IMR-90 (cell line): ENCODE measurements at regions not wholly inside any gene's neighbourhood (a gene's known extent, or its start where the extent isn't known, plus 50 kb on each side); places are given as distances from the start of the nearest gene placed in this dataset.

Experiments
- ATAC-seq: fragments of 200-7000 bp; cut with Tn5 transposase; 2 replicates; pipeline ENCODE4 v1.9.1; 2020; ENCODE audit warnings: low read depth, mild to moderate bottlenecking, moderate library complexity
- BruUV-seq: library from RNA; stranded (reverse); fragments of 400-500 nt; replicated peaks from 2 replicates; lab custom pipeline; 2021; lab: Mats Ljungman, UMichigan
- CTCF ChIA-PET: fragments of 300-600 bp; formaldehyde crosslinking; extraction: SDS; loops from one replicate; lab custom pipeline; 2021; ENCODE audit warnings: antibody characterized with exemption; lab: Yijun Ruan, JAX
- POLR2A ChIA-PET: fragments of 300-600 bp; sonication (Branson Sonifier 250); formaldehyde crosslinking; loops from one replicate; lab custom pipeline; 2022; ENCODE audit warnings: antibody characterized with exemption; ENCODE audit not compliant: unreplicated experiment; lab: Charles Lee
- DNase-seq: peaks from one replicate; pipeline ENCODE4 v3.0.0; 2013
- H2AFZ ChIP-seq: replicated peaks from 2 replicates; pipeline ENCODE3; 2013; ENCODE audit warnings: low read length, mild to moderate bottlenecking; ENCODE audit not compliant: poor library complexity
- H2AK5ac ChIP-seq: 2 replicates; pipeline ENCODE4 v1.6.1; 2013; ENCODE audit warnings: low read depth, low read length, inconsistent platforms
- H2AK9ac ChIP-seq: replicated peaks from 2 replicates; pipeline ENCODE3; 2013; ENCODE audit warnings: mild to moderate bottlenecking, low read depth, low read length, moderate library complexity; ENCODE audit not compliant: poor library complexity
- H2BK120ac ChIP-seq: 2 replicates; pipeline ENCODE4 v1.6.1; 2013; ENCODE audit warnings: low read depth, low read length, inconsistent platforms
- H2BK15ac ChIP-seq: 3 replicates; pipeline ENCODE4 v1.6.1; 2013; ENCODE audit warnings: low read depth, low read length, inconsistent platforms
- H2BK20ac ChIP-seq: 2 replicates; pipeline ENCODE4 v1.6.1; 2013; ENCODE audit warnings: low read depth, mild to moderate bottlenecking, inconsistent platforms, low read length, moderate library complexity
- H2BK5ac ChIP-seq: 2 replicates; pipeline ENCODE4 v1.6.1; 2013; ENCODE audit warnings: mild to moderate bottlenecking, low read depth, low read length, inconsistent platforms; ENCODE audit not compliant: poor library complexity, severe bottlenecking
- H3K14ac ChIP-seq: replicated peaks from 2 replicates; pipeline ENCODE4 v1.6.1; 2013; ENCODE audit warnings: low read depth, low read length, inconsistent platforms
- H3K18ac ChIP-seq: 2 replicates; pipeline ENCODE4 v1.6.1; 2013; ENCODE audit warnings: low read depth, low read length, control low read depth
- H3K23ac ChIP-seq: 2 replicates; pipeline ENCODE4 v1.6.1; 2013; ENCODE audit warnings: low read depth, low read length, inconsistent platforms
- H3K27ac ChIP-seq: 2 replicates; pipeline ENCODE4 v1.5.1; 2013; ENCODE audit warnings: mild to moderate bottlenecking, control low read depth, low read length; ENCODE audit not compliant: insufficient read depth
- H3K27me3 ChIP-seq: 2 replicates; pipeline ENCODE4 v1.6.1; 2013; ENCODE audit warnings: low read length; ENCODE audit not compliant: control insufficient read depth, insufficient read depth
- H3K36me3 ChIP-seq: 2 replicates; pipeline ENCODE4 v1.6.1; 2013; ENCODE audit warnings: low read length, mixed read lengths; ENCODE audit not compliant: control insufficient read depth, insufficient read depth
- H3K4ac ChIP-seq: 2 replicates; pipeline ENCODE4 v1.6.1; 2013; ENCODE audit warnings: low read depth, low read length, inconsistent platforms
- H3K4me1 ChIP-seq: 2 replicates; pipeline ENCODE4 v1.6.1; 2013; ENCODE audit warnings: low read length, mixed read lengths; ENCODE audit not compliant: control insufficient read depth, insufficient read depth
- H3K4me2 ChIP-seq: 2 replicates; pipeline ENCODE4 v1.6.1; 2013; ENCODE audit warnings: low read depth, mild to moderate bottlenecking, control low read depth, low read length, moderate library complexity
- H3K4me3 ChIP-seq: 2 replicates; pipeline ENCODE4 v1.5.1; 2013; ENCODE audit warnings: low read depth, mild to moderate bottlenecking, control low read depth, low read length, moderate library complexity; ENCODE audit not compliant: insufficient read depth
- H3K56ac ChIP-seq: 2 replicates; pipeline ENCODE4 v1.6.1; 2013; ENCODE audit warnings: low read length, inconsistent platforms; ENCODE audit not compliant: insufficient read depth; ENCODE audit errors: extremely low read depth
- H3K79me1 ChIP-seq, 2 experiments: 2 replicates each; pipeline ENCODE4 v1.6.1; 2013; ENCODE audit warnings: low read length in 2 of 2, inconsistent platforms in 1 of 2, low read depth in 1 of 2
- H3K9ac ChIP-seq: 2 replicates; pipeline ENCODE4 v1.6.1; 2013; ENCODE audit warnings: low read depth, low read length, control low read depth
- H3K9me1 ChIP-seq: 2 replicates; pipeline ENCODE4 v1.6.1; 2013; ENCODE audit warnings: low read length, inconsistent platforms; ENCODE audit not compliant: insufficient read depth
- H3K9me3 ChIP-seq: 2 replicates; pipeline ENCODE4 v1.6.1; 2013; ENCODE audit warnings: low read length; ENCODE audit not compliant: control insufficient read depth, insufficient read depth
- H4K20me1 ChIP-seq: 2 replicates; pipeline ENCODE4 v1.6.1; 2013; ENCODE audit warnings: low read length, inconsistent platforms; ENCODE audit not compliant: insufficient read depth
- H4K5ac ChIP-seq: 2 replicates; pipeline ENCODE4 v1.6.1; 2013; ENCODE audit warnings: mild to moderate bottlenecking, low read depth, low read length, control low read depth
- H4K8ac ChIP-seq, 2 experiments: 2 replicates each; pipeline ENCODE4 v1.6.1; 2013; ENCODE audit warnings: low read depth in 2 of 2, low read length in 2 of 2, control low read depth in 1 of 2, inconsistent platforms in 1 of 2
- H4K91ac ChIP-seq: 2 replicates; pipeline ENCODE4 v1.6.1; 2013; ENCODE audit warnings: low read depth, low read length, inconsistent platforms; ENCODE audit not compliant: insufficient read depth
- BHLHE40 ChIP-seq: fragments of 150-350 bp; IDR thresholded peaks from 2 replicates; pipeline ENCODE4 v1.6.1; 2016; ENCODE audit warnings: mild to moderate bottlenecking, low read depth, low read length
- CEBPB ChIP-seq: IDR thresholded peaks from 2 replicates; pipeline ENCODE4 v1.6.1; 2012; ENCODE audit warnings: low read depth, low read length, improper control_type of control experiment
- CHD1 ChIP-seq: IDR thresholded peaks from 2 replicates; pipeline ENCODE4 v1.6.1; 2012; ENCODE audit warnings: low read depth, low read length, improper control_type of control experiment
- CTCF ChIP-seq: conservative IDR thresholded peaks from 2 replicates; pipeline ENCODE4 v1.5.1; 2012; ENCODE audit warnings: mild to moderate bottlenecking, low read depth, low read length, improper control_type of control experiment
- FOS ChIP-seq: fragments of 150-350 bp; IDR thresholded peaks from 2 replicates; pipeline ENCODE4 v1.6.1; 2016; ENCODE audit warnings: low read depth, low read length
- MAFK ChIP-seq: IDR thresholded peaks from 2 replicates; pipeline ENCODE4 v1.6.1; 2012; ENCODE audit warnings: low read depth, low read length, improper control_type of control experiment
- MAZ ChIP-seq: IDR thresholded peaks from 2 replicates; pipeline ENCODE4 v1.6.1; 2012; ENCODE audit warnings: low read depth, mild to moderate bottlenecking, low read length, improper control_type of control experiment, moderate library complexity, borderline replicate concordance
- RCOR1 ChIP-seq: IDR thresholded peaks from 2 replicates; pipeline ENCODE4 v1.6.1; 2012; ENCODE audit warnings: mild to moderate bottlenecking, low read length, improper control_type of control experiment; ENCODE audit not compliant: insufficient replicate concordance
- WGBS, 2 experiments: methylation state at CpG; one replicate each; pipeline versions ENCODE4 v1.1.5 to v1.1.7; 2013; ENCODE audit warnings: missing lambda C conversion rate in 2 of 2; ENCODE audit not compliant: insufficient read length in 1 of 2; ENCODE audit errors: extremely low coverage in 2 of 2; 5-methylcytosine and 5-hydroxymethylcytosine counted together
- dilution Hi-C: fragments of 300-500 bp; cut with HindIII; formaldehyde crosslinking; loops from one replicate; pipeline ENCODE4 v1.14.3; 2018; ENCODE audit warnings: low sequenced_read_pairs; ENCODE audit not compliant: unreplicated experiment
- in situ Hi-C: fragments of 300-500 bp; cut with MboI; formaldehyde crosslinking; loops from 3 replicates; pipeline ENCODE4 v1.14.3; 2019; ENCODE audit warnings: low sequenced_read_pairs, inconsistent platforms, mixed read lengths
- intact Hi-C: fragments of 100-400 bp; cut with micrococcal nuclease; formaldehyde crosslinking; loops from 2 replicates; pipeline ENCODE4 v1.10.0; 2022

GRCh38 chr7:81053623-81054022 is 134.8 kb upstream of the SEMA3C start:
- no peak overlapping the region for H3K14ac ChIP-seq
- H3K4ac ChIP-seq = no peak overlapping the region
- H2AK5ac ChIP-seq = no peak overlapping the region
- peak; percentile 93 for ATAC-seq
- H3K79me1 ChIP-seq = no peaks in the 10 kb centered on the region
- H3K27me3 ChIP-seq = no peaks in the 10 kb centered on the region
- H4K91ac ChIP-seq = peak overlapping the region; percentile 24; the same call in 1 of the 2 replicates
- no peak overlapping the region; a peak in 1 of 4 replicates for H4K8ac ChIP-seq
- POLR2A ChIA-PET = no interaction called here
- no peak overlapping the region for H3K23ac ChIP-seq
- no peaks in the 10 kb centered on the region for H3K9me1 ChIP-seq
- CTCF ChIA-PET = interaction anchor here (0.6 kb wide), 1 partner anchor 53 kb away, joined by 3 read pairs; no protein-coding TSS in a partner anchor
- dilution Hi-C loops (no loop called here), intact Hi-C loops (no loop called here), in situ Hi-C loops (no loop called here)
- no TSS peak for BruUV-seq
- no peak overlapping the region for H2BK15ac ChIP-seq
- H3K9me3 ChIP-seq = no peaks in the 10 kb centered on the region; the same call in 1 of the 2 replicates
- H3K4me3 ChIP-seq = no peak overlapping the region
- H3K36me3 ChIP-seq = no peaks in the 10 kb centered on the region
- no peak overlapping the region for H4K5ac ChIP-seq
- peak overlapping the region; percentile 24; the same call in 1 of the 2 replicates for H3K18ac ChIP-seq
- H2AFZ ChIP-seq = no peak overlapping the region
- peaks cover 3% of the 10 kb centered on the region; the same call in 1 of the 2 replicates for H3K4me1 ChIP-seq
- TF ChIP-seq BHLHE40 = no peak
- no peak for TF ChIP-seq RCOR1
- no peak for TF ChIP-seq CEBPB
- no peak for TF ChIP-seq CTCF
- no peak for TF ChIP-seq MAFK
- TF ChIP-seq CHD1 = no peak
- no peak for TF ChIP-seq FOS
- no peak for TF ChIP-seq MAZ
- no peaks in the 10 kb centered on the region for H4K20me1 ChIP-seq
- H2BK20ac ChIP-seq = no peak overlapping the region
- H3K4me2 ChIP-seq = peak overlapping the region; percentile 20; the same call in 1 of the 2 replicates
- H2AK9ac ChIP-seq = no peak overlapping the region
- H2BK120ac ChIP-seq = peak overlapping the region; percentile 56; the same call in 1 of the 2 replicates
- peak; percentile 69 for DNase-seq
- WGBS, 2 experiments = no CpG with 5 or more reads among the region's 2 CpGs
- no peak overlapping the region for H3K9ac ChIP-seq
- peak overlapping the region; percentile 71 for H2BK5ac ChIP-seq
- no peak overlapping the region for H3K56ac ChIP-seq
- no peak overlapping the region for H3K27ac ChIP-seq
